HT-29 (cell line): ENCODE measurements at regions not wholly inside any gene's neighbourhood (a gene's known extent, or its start where the extent isn't known, plus 50 kb on each side); places are given as distances from the start of the nearest gene placed in this dataset.

Experiments
- DNase-seq: peaks from one replicate; pipeline ENCODE4 v3.0.0-alpha.2; 2015; ENCODE audit warnings: low spot score

DNA sequence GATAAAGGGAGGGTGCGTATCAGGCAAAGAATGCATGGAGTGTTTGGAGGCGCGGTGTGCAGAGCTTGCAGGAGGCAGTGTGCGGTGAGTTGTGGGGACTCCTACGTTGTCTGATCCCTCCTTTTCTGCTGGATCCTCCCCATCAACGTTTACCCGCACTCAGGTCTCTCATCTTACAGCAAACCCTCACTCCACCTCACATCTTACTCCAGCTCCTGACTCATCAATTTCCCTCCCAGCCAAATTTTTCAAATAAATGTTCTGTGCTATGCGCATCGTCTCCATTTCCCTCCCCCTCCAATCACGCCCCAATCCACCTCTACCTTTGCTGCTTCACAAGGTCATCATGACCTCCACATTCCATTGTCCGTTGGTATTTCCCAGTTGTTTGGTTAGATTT lies 138.9 kb upstream of the KLF4 start:
- no peak for DNase-seq

GRCh38 chr9:107627781-107628180 lies 138.2 kb upstream of the KLF4 start:
- no peak for DNase-seq

GRCh38 chr9:107626118-107626517 lies 136.5 kb upstream of the KLF4 start:
- DNase-seq, result no peak

- no peak for DNase-seq
Measured at GRCh38 chr9:107625383-107625984, 135.9 kb upstream of the KLF4 start.

DNA sequence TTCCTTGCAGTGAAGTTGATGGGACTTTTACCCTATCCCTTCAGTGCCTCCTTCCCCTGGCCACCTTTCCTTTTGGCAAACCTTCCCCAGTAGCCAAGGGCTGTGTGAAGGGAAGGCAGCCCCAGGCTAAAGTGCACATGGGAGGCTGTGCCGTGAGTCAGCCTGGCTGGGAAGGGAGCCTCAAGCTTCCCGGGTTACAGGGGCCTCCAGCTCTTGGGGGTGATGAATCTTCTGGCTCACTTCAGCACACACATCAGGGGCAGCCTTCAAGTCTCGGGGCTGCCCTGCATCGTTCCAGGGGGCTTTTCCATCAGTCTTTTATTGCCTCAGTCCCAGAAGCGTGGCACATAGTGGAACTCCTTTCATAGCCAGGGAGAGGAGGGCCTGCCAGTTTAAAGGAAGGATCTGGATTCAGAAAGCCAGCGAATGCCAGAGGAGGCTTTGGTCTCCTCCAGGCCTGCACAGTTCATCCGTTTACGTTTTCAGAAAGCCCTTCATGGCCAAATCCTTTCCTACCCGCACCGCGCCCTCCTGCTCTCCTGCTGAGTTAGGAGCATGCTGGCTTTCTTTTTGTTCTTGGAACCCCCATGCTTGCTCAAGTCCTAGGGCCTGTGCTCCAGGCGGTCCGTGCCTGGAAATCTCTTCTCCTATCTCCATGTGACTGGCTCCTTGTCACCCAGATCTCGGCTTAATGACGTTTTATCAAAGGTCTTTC lies 134.8 kb upstream of the KLF4 start:
- no peak for DNase-seq

GRCh38 chr9:107621436-107621835 lies 131.9 kb upstream of the KLF4 start:
- no peak for DNase-seq

DNA sequence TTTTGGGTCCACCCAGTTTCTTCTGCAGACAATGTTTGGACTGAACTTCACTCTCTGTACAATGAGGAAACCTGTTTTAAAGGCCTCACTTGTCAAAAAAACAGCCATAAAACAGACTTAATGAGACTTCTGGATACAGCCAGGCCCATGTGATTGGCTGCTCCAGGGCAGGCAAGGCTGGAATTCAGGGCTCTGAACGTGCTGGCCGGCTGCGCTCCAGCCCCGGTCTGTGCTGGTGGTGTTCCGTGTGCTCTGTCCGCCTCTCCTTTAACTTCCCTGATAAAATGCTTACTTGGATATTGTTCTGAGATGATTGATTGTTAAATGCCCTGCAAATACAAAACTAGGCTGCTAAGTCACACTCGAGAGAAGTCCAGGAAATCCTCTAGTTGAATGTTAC lies 131.2 kb upstream of the KLF4 start:
- no peak for DNase-seq

DNA sequence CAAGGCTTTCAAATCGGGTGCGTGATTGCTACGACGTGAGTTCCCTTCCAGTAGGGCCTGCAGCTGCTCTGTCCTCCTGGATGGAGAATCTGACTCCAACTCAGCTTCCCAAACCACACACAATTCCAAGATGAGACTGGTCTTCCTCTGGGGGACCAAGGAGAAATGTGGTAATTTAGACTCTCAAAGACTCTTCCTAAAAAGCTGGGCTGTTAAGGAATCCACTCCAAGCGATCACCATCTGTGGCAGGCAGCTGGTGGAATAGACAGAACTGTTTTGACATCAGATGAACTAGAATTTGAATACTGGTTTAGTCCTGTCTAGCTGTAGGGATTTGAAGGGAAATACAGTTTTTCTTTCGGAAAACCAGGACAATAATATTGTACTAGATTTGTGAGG lies 130.7 kb upstream of the KLF4 start:
- no peak for DNase-seq

- DNase-seq, result no peak
Measured at GRCh38 chr9:107615321-107615720, 125.8 kb upstream of the KLF4 start.

GRCh38 chr9:107614765-107615164 lies 125.2 kb upstream of the KLF4 start:
- no peak for DNase-seq

DNA sequence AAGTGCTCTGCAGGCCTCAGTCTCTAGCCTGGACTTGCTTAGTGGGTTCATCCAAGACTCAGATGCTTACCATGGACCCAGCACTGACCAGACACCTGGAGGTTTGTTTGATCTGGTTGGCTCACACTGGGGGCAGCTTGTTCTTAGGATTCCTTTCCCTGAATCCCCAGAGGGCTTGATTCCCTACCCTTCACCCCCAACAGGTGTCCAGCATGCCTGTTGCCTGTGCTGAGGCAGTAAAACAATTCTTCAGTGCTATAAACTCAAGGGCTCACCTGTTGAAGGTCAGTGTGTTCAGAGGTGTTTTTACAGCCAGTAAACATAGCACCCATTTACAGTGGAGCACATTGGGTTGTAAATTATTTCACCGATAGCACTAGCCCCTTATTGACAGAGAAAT lies 123.8 kb upstream of the KLF4 start:
- no peak for DNase-seq

DNA sequence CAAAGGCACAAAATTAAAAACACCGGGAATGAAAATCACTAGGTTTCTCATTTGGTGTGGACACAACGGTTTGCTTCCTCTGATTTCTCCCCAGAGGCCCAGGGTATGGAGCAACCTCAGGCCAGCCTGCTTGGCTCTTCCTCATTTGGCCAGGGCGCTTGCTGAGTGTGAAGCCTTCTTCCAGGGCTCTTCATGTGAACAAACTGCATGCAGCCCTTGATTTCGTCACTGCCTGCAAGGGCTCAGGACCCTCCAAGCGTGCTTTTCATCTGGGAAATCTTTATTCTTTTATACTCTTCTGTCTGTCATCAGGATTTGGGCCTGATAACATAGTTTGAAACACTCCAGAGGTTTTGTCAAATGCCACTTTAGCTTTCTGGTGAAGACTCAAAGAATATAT lies 122.6 kb upstream of the KLF4 start:
- DNase-seq, result no peak

DNA sequence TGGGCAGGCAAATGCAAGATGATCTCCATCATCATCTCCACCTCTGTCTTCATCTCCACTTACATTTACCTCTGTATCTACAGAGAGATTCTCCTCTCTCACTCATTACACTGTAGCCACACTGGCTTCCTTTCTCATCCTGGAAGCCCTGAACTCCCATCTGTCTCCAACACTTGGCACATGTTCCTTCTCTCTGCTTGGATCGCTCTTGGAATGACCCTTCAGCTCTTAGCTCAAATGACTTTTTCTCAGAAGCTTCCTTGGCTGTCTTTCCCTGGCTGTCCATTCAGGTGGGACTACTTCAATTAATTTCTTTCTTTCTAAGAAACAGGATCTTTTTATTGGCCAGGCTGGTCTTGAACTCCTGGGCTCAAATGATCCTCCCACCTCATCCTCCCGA lies 120.0 kb upstream of the KLF4 start:
- no peak for DNase-seq

DNA sequence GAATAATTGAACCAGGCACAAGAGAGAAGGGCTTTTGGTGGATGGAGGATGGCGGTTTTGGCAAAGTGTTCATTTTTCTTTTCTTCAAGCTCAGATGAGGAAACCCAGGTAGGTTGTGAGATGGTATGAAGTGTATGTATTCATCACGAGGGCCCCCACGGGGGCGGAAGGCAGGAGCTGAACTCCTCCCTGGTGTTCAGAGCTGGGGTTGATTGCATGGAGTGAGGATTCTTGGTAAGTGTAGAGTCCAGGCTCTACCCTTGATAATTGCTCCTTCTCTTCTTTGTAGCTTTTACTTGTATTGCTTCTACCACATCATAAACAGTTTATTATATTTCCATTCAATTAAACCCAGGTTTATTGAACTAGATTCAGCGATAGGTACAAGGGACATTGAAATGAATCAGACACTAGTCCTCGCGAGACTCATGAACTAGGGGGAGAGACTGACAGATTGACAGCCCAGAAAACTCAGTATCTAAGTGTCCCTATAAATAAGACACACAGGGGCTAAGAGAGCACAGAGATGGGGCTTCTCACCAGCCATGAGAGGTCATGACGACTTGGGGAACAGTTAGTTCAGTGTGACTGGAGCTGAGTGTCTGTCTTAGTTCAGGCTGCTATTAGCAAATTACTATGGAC lies 116.7 kb upstream of the KLF4 start:
- no peak for DNase-seq

GRCh38 chr9:107605041-107605440 lies 115.5 kb upstream of the KLF4 start:
- no peak for DNase-seq

DNA sequence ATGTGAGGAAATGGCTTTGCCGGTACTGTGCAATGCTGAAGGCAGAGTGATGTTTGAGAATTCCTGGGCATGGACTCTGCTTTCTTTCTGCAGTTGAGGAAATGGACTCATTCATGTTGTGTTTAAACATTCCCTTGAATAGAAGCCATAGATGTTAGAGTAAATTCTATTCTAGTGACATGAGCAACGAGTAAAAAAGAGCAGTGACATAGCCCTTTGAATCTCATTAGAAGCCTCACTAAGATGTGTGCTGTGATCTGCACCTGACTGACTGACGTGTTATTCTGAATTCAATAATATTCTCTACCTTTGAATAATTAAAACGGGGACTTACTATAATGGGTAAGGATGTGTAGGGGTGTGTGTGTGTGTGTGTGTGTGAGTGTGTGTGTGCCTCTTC lies 113.7 kb upstream of the KLF4 start:
- DNase-seq, result no peak

DNA sequence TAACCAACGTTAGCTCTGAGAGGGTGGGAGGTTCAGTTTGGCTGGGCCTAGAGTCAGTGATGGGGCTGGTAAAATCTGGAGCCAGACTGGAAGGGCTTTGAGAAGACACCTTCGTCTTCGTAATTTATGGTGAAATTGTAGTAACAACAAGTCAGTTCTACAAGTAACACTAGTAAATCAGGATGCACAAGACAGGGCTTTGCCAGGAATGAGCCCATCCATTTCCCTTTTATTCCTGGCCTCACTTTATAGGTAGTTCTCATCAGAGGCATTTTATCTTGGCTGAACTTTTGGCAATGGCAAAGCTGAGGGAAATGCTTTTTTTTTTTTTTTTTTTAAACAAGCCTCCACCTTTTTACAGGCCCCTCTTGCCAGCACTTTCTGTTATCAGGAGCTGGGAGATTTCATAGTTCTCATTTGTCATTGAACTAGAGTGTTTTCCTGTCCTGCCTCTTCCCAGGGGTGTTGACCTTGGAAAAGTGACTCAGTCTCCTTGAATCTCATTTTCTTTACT lies 110.5 kb upstream of the KLF4 start:
- DNase-seq, result no peak

DNA sequence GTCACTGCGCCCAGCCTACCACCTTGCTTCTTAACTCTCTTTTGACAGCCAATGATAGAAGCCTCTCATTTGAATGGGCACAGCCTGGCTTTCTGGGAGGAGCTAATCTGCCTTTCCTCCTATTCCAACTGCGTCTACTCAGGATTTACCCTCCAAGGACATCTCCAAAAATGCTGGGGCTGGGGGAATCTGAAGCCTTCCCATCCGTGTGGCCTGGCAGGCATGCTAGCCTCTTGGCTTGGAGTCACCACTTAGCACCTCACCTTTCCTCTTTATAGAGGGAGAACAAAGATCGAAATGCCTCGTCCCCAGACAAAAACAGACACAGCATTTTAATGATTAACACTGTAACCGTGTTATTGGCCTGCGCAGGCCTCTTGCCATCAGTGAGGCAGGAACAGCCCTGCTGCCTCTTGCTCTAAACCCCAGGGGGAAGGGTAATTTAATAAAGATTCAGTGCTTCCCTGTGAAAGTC lies 108.2 kb upstream of the KLF4 start:
- peak; percentile 44 for DNase-seq

GRCh38 chr9:107594908-107595530 lies 105.5 kb upstream of the KLF4 start:
- DNase-seq, result no peak

- DNase-seq, result peak; percentile 9
Measured at GRCh38 chr9:107593224-107593870, 103.8 kb upstream of the KLF4 start.

- DNase-seq, result no peak
Measured at GRCh38 chr9:107592424-107592823, 102.9 kb upstream of the KLF4 start.

DNA sequence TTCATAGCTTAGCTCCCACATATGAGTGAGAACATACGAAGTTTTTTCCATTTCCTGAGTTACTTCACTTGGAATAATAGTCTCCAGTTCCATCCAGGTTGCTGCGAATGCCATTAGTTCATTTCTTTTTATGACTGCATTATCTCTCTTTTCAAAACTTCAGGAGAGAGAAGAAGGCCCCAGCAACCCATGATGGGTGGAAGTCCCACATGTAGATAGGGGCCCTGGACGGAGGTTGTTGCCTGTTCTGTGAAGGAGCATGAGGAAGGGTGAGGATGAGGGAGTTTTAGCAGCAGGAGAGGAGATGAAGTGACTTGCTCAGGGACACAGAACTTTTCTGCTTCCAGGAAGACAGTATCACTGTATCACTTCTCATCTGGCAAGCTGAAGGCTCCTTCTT lies 102.2 kb upstream of the KLF4 start:
- no peak for DNase-seq
